ENCODE measurements at regions not wholly inside any gene's neighbourhood (a gene's known extent, or its start where the extent isn't known, plus 50 kb on each side); places are given as distances from the start of the nearest gene placed in this dataset.

- WGBS, 2 donors: 69 to 79% methylated on average over 2 of the region's 2 CpGs
Observed at GRCh38 chr18:60007661-60008060, 107.9 kb downstream of the PMAIP1 start.

GRCh38 chr18:60003610-60004185 is 103.9 kb downstream of the PMAIP1 start:
- no peak overlapping the region for H3K4me3 ChIP-seq
- H3K9me3 ChIP-seq (ENCODE audit: control insufficient read depth in 4 of 4, insufficient read depth in 3 of 4, low read length in 3 of 4): peaks cover 0 to 1% (median 0%) of the 10 kb centered on the region in 4 donors
- H3K27me3 ChIP-seq (ENCODE audit: control insufficient read depth in 3 of 3, insufficient read depth in 3 of 3, low read length in 2 of 3): no peaks in the 10 kb centered on the region
- no peak for TF ChIP-seq CTCF (IDR thresholded peaks at IDR 0.05; ENCODE audit: control extremely low read depth, extremely low read depth)
- no peak overlapping the region for H3K27ac ChIP-seq (ENCODE audit: low read depth in 1 of 2, low read length in 1 of 2)
- no peak overlapping the region for H3K9ac ChIP-seq (ENCODE audit: insufficient read depth in 1 of 2, low read length in 2 of 2)
- no peaks in the 10 kb centered on the region for H3K4me1 ChIP-seq (ENCODE audit: control insufficient read depth in 5 of 5, insufficient read depth in 5 of 5, low read length in 5 of 5)
- no peaks in the 10 kb centered on the region for H3K36me3 ChIP-seq (ENCODE audit: control insufficient read depth in 4 of 4, insufficient read depth in 4 of 4, low read length in 4 of 4)
- no peak for ATAC-seq (ENCODE audit: insufficient read depth, low FRiP score)
- 93% methylated on average over 16 of the region's 16 CpGs for WGBS, 2 donors
- DNase-seq: no peak

More at GRCh38 chr18:60007661-60008060, 107.9 kb downstream of the PMAIP1 start:
- Histone ChIP-seq H3K27me3 (ENCODE audit: control insufficient read depth in 3 of 3, insufficient read depth in 3 of 3, low read length in 2 of 3) (no peaks in the 10 kb centered on the region), H3K4me1 (ENCODE audit: control insufficient read depth in 5 of 5, insufficient read depth in 5 of 5, low read length in 5 of 5) (no peaks in the 10 kb centered on the region), H3K27ac (ENCODE audit: low read depth in 1 of 2, low read length in 1 of 2) (no peak overlapping the region), H3K9ac (ENCODE audit: insufficient read depth in 1 of 2, low read length in 2 of 2) (no peak overlapping the region), H3K36me3 (ENCODE audit: control insufficient read depth in 4 of 4, insufficient read depth in 4 of 4, low read length in 4 of 4) (no peaks in the 10 kb centered on the region), H3K9me3 (ENCODE audit: control insufficient read depth in 4 of 4, insufficient read depth in 3 of 4, low read length in 3 of 4) (peaks cover 0 to 6% (median 2%) of the 10 kb centered on the region in 4 donors), H3K4me3 (no peak overlapping the region)
- DNase-seq (no peak), ATAC-seq (ENCODE audit: insufficient read depth, low FRiP score) (no peak)
- TF ChIP-seq CTCF (IDR thresholded peaks at IDR 0.05; ENCODE audit: control extremely low read depth, extremely low read depth): no peak

- Histone ChIP-seq H3K9ac (ENCODE audit: insufficient read depth in 1 of 2, low read length in 2 of 2) (no peak overlapping the region), H3K9me3 (ENCODE audit: control insufficient read depth in 4 of 4, insufficient read depth in 3 of 4, low read length in 3 of 4) (no peaks in the 10 kb centered on the region), H3K4me3 (no peak overlapping the region), H3K4me1 (ENCODE audit: control insufficient read depth in 5 of 5, insufficient read depth in 5 of 5, low read length in 5 of 5) (no peaks in the 10 kb centered on the region), H3K27me3 (ENCODE audit: control insufficient read depth in 3 of 3, insufficient read depth in 3 of 3, low read length in 2 of 3) (no peaks in the 10 kb centered on the region), H3K36me3 (ENCODE audit: control insufficient read depth in 4 of 4, insufficient read depth in 4 of 4, low read length in 4 of 4) (no peaks in the 10 kb centered on the region), H3K27ac (ENCODE audit: low read depth in 1 of 2, low read length in 1 of 2) (no peak overlapping the region)
- WGBS, 2 donors: 15 to 16% methylated on average over 5 of the region's 5 CpGs
- peak; percentile 13 for TF ChIP-seq CTCF (IDR thresholded peaks at IDR 0.05; ENCODE audit: control extremely low read depth, extremely low read depth)
- ATAC-seq (ENCODE audit: insufficient read depth, low FRiP score) (no peak), DNase-seq (peak; percentile 39 to 71 (median 60))
Observed at GRCh38 chr18:59996370-59996966, 96.7 kb downstream of the PMAIP1 start.
